GM12891 (cell line): ENCODE measurements at regions not wholly inside any gene's neighbourhood (a gene's known extent, or its start where the extent isn't known, plus 50 kb on each side); places are given as distances from the start of the nearest gene placed in this dataset.

Experiments
- POLR2A ChIP-seq: IDR thresholded peaks from 2 replicates; pipeline ENCODE4 v1.6.1; 2011; ENCODE audit warnings: low read depth, low read length, control low read depth
- POLR2AphosphoS5 ChIP-seq: IDR thresholded peaks from 2 replicates; pipeline ENCODE4 v1.6.1; 2011; ENCODE audit warnings: low read depth, low read length, control low read depth
- SPI1 ChIP-seq: IDR thresholded peaks from 2 replicates; pipeline ENCODE4 v1.6.1; 2011; ENCODE audit warnings: low read depth, low read length, control low read depth
- TAF1 ChIP-seq: IDR thresholded peaks from 2 replicates; pipeline ENCODE4 v1.6.1; 2011; ENCODE audit warnings: low read depth, low read length, control low read depth

- no peak for TF ChIP-seq POLR2A
- TF ChIP-seq TAF1, result no peak
- no peak for TF ChIP-seq POLR2AphosphoS5
- no peak for TF ChIP-seq SPI1
Measured at GRCh38 chr3:113110267-113110666, 101.1 kb upstream of the BOC start.
